ENCODE measurements at regions not wholly inside any gene's neighbourhood (a gene's known extent, or its start where the extent isn't known, plus 50 kb on each side); places are given as distances from the start of the nearest gene placed in this dataset.

DNA sequence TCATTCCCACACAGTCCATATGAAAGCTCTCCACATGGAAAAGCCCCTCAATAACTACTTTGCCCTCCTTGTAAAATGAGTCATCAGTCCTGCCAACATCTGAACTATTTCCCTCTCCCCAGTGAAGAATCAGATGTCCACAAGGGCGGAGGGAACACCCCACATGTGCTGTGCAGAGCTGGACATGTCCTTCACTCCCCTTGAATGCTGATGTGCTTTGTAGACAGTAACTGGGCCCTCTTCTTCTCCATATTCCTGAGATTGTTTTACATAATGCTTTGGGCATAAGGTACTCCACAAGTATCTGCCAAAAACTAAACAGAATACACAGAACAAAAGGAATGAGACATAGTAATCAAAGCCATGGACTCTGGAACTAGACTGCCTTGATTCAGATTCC is 879.4 kb downstream of the BCL11A start:
- no peak for DNase-seq (ENCODE audit: low spot score)

DNA sequence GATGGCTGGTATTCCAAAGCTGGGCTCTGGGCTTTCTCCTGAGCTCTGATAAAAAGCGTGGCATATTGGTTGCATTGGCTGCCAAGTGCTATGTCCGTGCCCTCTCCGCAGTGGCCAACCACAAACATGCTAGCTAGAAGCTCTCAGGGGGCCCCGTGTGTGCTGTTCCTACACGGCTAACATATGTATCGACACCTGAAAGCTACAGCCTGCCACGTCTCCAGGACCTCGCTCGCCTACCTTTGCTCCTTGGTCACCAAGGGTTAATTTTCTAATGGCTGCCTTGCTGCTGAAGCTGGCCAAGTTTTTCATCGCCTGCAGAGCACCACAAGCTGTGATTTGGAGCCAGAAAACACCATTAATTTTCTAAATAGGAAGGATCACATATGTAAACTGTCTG is 888.4 kb downstream of the BCL11A start:
- no peak for DNase-seq (ENCODE audit: low spot score)

DNA sequence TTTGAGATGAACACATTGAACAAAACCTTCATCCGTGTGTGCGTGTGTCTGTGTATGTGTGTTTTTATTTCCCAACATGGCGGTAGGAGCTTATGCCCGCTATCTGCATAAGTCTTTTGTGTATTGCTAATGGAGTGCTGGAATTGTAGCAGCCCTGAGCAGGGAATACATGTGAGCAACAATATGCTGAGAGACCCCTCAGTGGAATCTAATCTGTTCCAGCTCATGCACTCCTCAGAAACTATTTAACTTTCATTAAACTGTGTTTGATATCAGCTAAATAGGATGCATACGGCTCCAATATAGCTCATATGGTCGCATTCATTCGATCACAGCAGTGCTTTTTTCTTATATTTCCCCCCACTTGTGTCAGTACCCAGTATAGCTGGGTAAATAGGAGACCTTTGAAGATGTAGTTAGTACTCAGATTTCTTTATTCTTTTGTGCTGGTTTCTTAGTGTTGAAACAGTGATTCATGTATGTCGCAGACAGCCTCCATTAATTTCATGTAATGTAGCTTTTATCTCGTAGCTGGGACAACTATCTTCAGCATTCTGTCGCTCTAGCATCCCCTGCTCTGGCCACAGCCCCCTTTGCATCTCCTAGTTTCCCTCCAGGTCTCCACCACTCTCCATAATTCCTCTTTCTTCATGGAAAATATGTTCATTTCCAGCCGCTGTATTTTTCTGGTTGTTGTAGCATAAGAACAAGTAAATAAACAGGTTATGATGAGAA is 891.2 kb downstream of the BCL11A start:
- DNase-seq (ENCODE audit: low spot score) = no peak

DNA sequence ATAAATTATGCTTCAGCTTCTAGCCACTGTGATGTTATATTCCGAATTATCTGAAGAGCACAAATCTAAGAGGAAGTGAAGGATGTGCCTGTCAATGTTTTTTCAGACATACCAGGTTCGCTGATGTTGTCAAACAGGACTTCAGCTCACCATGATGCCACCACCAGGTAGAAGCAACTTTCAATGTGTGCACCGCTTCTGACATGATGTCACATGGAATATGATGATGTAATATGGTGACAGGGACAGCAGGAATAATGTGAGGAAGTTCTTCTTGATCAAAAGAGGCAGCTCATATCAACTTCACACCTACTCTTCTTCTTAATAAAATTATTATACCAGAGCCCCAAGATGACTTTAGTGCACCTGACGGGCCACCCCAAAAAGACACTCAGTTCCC is 893.2 kb downstream of the BCL11A start:
- DNase-seq (ENCODE audit: low spot score) = no peak

DNA sequence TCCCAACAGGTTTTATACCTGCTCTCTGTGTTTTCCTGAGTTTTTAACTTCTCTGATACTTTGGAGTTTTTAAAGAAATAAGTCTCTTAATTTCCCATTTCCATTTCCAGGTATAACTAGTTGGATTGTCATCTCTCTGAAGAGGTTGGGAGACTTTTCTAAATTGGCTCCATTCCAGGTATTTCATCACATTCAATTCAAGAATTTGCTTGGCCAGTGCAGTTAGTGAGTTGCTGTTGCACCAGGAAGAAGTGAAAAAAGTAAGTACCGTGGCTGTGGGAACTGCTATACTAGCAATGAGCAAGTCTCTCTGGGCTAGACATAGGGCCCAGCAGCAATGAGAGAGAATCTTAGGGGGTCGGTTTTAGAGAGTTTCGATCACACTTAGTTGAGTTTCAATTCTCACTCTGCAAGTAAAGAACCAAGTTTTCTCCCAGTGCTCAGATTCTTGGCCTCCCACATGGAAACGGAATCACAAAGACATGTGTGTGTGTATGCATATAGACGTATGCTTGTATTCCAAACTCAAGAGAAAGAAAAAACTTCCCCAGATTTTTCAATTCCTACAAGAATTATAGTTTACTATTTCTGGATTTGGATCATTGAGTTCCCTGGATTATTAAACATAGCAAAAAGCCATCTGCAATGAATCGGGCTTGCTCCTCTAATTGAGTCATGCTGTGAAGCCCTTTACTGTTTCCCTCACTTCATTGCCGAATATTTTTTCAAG is 894.4 kb downstream of the BCL11A start:
- DNase-seq (ENCODE audit: low spot score) = no peak

DNA sequence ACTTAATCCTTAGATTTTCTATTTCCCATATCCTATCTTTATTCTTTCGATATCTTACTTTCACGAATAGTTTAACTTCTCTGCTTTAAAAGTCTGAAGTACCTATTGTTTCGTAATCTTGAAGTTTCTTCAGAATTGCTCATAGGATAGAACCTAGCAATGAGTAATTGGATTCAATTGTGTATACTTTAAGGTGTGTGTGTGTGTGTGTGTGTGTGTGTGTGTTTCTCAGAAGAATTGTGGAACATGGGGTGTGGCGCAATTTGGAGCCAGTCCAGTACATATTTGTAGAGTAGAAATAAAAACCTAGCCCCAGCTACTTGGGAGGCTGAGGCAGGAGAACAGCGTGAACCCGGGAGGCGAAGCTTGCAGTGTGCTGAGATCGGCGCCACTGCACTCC is 897.6 kb downstream of the BCL11A start:
- no peak for DNase-seq (ENCODE audit: low spot score)

DNA sequence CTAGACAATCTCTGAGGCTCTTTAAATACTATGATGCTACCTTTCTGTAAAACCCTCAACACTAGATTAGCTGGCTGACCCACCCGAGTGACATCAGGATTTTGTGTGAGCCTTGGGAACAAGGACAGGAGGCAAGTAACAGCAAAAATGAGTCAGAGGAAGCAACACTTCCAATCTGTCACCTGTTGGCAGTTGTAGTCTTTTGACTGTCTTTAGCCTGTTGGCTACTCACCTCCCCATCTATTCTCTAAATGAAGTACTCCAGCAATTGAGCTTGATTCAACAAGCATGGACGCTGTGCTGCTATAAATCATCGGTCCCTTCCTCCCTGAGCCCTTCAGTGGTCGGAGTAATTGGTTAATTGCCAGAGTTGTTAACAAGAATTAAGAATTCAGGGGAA is 898.7 kb downstream of the BCL11A start:
- peak; percentile 0 for DNase-seq (ENCODE audit: low spot score)

DNA sequence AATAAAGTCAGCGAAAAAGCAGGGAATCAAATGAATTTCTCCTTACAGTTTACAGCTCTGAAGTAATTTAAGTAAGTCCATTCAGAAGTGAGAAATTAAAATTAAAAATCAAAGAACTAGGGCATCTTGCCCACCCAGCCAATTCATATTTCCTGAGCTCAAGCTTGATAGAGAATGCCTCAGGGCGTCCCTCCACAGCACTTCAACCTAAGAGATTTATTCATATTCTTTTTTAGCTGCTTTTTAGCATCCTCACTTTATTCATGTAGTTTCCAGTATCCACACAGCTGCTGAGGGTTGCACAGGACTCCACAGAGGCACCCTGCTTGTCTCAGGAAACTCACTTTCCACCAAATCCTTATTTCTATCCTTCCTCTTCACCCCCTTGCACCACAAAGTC is 900.3 kb downstream of the BCL11A start:
- DNase-seq (ENCODE audit: low spot score) = no peak

DNA sequence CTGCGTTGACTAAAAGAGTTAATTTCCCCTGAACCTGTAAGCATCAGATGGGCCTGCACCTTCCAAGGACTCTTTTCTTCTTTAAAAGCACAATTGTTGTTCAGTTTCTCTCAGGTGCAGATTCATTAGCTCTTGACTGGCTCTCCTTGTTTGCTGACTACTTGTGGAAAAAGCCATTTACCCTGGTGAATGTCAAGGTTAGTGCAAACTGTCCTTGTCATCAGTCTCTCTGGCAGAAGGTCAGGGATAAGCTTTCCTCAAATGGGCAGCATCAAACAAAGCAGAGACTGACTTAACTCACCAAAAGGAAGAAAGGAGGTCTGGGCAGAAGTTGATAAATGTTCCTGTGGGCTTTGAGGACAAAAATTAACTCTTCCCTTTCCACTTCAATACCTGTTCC is 922.7 kb downstream of the BCL11A start:
- no peak for DNase-seq (ENCODE audit: low spot score)

DNA sequence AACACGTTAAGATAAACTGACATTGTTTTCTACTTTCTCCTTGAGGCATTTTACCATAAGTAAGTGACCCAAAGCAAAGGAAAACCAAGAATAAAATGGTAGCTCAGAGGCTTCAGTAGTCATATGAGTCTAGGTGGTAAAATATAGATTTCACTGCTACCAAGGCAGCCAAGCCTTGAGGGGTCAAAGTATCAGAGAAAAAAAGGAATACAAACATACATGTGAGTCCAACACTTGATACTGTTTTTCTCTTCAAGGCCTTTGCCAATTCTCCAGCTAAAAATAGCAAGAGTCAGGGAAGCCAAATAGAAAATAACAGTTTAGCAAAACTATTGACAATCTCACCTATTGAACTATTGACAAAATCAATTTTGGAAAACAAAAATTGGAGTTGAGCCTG is 925.9 kb downstream of the BCL11A start:
- no peak for DNase-seq (ENCODE audit: low spot score)

DNA sequence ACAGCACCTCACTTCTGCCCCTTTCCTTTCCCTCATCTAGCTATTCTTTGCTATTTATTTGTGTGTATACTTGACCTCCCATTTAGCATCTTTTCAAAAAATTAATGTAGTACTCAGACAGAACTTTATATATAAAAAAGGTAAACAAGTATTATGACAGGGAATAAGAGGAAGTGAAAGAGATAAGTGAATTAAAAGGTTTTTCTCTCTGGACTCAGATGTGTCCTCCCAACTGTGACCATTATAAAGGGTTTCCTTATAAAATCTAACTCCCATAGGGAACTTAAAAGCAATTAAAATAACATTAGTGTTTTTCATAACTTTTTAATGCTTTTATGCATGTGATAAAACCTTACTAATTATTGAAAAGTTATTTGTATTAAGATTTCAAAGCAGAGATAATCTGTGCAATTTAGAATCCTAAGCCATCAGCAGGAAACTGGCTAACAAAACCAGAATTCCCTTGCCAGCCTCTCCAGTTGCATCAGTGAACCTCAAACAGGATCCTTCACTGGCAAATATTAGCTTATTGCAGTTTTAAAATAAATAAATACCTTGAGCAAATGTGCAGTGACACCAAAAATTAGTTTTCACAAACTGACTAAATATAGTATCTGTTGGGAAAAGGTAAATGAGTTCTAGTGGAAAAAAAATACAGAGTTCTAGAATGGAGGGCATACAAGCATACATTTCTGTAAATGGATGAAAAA is 930.7 kb downstream of the BCL11A start:
- DNase-seq (ENCODE audit: low spot score) = no peak

DNA sequence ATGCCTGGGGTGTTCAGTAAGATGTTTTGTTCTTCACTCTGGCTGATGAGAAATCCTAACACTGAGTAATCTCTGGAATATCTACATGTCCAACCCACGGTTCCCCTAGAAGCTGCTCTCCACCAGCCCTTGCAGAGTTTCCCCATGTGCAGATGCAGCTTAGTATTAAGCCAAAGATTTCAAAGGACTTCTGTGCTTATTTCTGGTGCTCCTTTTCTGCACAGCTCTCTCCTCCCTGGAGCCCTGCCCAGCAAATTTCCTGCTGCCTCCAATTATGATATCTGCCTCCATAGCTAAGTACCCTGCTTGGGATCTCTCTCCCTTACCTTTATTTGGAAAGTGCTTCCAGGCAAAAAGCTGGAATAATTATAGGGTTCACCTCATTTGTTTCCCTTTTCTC is 949.3 kb downstream of the BCL11A start:
- no peak for DNase-seq (ENCODE audit: low spot score)

DNA sequence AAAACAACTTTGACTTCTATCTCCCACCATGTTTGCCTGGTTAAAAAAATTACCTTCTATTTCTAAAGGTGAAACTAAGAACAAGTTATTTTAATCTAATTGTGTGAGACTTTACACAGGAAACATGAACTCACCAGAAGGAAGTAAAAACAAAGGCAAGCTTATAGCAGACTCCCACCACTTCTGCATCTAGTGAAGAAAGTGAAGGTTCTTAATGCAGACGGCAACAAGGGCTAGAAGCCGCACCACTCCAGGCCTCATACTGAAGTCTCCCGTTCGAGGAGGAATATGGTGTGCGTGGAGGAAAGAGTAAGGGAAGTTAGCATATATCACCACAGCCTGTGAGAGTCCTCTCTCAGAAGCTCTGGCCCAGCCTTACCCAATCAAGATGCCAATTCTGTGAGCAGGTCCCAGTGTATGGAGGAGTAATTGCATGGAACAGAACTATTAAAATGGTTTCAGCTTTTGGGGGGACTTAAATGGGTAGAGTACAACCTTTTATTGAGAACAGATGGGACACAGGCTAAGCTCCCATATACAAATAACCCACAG is 958.7 kb downstream of the BCL11A start:
- DNase-seq (ENCODE audit: low spot score) = no peak

DNA sequence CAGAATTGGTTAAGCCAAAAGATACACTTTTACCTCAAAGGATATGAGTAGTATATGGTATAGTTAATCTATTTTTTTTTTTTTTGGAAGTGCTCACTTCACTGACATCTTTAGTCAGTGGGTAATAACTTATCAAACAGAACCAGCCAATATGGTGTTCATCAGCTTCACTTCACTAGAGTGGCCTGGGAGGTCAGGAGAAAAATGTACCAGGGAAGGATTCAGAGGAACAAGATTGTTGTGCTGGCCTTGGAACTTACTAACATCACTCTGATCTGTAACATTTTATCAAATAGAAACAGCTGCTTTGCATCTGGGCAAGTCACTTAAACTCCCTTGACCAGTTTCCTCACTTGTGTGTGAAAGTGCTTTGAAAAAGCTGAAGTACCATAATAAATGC is 962.7 kb downstream of the BCL11A start:
- DNase-seq (ENCODE audit: low spot score) = no peak

DNA sequence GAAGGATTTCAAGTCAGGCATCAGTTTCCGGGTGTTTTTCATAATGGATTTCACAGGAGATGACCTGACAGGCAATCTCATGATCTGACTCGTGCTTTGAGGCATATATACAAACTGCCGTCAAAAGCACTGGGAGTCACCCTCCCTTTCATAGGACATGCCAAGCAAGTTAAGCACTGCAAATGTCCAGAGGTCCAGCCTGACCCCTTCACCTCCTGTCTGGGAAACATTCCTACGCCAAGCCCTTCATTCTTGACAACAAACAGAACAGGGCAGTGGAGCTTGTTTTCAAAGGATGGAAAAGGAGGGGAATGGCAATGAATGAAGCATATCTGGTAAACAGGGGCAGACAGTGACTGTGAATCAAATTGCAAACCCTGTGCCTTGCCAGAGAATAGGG is 963.6 kb downstream of the BCL11A start:
- no peak for DNase-seq (ENCODE audit: low spot score)

DNA sequence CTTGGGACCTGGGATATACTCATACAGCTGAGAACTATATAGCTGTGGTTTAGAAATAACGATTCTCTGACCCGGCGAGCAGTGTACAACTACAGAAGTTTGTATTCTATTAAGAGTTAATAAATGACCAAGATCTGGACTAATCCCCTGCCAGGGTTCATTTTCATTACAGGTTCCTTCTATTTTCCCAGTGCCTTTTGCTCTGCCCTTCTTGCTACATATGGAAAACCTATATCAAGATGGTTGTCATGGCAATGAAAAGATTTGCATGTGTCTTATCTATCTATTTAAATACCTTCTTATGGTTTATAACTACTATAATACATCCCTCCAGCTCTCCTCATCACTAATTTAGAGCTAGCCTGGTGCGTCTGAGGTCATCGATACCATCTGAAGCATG is 965.2 kb downstream of the BCL11A start:
- no peak for DNase-seq (ENCODE audit: low spot score)

DNA sequence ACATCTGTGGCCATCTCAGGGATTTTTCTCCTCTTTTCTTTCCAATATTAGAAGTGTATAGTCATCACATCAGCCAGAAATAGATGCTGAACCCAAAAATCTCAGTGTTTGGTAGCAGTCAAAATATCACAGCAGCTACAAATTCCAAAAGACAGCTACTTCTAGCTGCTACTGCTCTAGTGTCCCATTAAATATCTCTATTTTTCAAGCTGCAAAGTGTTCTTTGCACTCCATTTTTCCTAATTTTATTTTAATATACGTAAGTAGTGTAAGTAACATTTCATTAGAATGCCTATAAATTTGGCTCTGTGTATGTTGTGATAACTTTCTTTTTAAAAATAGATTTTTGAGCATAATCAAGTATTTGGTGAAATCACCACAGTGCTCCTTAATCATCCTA is 967.3 kb downstream of the BCL11A start:
- no peak for DNase-seq (ENCODE audit: low spot score)

DNA sequence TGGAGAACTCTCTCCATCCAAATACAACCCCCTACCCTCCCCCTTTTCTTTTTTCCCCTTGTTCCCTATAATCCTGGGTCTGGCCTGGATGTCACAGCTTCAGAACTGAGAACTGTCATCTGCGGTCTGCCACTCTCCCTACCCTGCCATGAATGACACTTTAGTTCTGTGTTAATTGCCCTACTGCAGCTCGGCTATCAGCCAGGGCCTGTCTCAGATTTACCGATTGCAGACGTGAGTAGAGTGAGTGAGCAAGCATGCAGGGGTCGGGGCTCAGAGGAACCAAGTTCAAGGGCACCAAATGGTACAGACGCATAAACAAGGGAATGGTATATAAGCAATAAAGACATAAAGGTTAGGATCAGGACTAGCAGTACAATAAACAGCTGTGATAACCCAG is 967.8 kb downstream of the BCL11A start:
- no peak for DNase-seq (ENCODE audit: low spot score)

DNA sequence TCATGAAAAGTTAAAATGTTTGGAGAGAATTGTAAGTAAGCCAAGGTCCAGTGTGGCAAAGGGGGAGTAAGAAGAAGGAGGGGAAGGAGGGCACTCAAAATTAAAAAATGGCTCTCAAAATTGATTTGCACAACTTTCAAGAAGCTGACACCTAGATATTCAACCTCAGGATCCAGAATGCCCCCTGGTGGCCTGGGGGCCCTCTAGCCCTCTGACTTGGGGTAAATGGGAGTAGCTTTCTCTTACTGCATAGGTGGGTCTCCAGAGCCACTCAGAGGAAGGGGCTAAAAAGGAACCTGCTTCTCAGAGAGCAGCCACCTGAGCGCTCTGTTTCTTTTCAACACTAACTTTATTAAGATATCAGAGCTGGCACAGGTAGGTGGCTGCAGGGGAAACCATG is 968.5 kb downstream of the BCL11A start:
- peak; percentile 16 for DNase-seq (ENCODE audit: low spot score)

DNA sequence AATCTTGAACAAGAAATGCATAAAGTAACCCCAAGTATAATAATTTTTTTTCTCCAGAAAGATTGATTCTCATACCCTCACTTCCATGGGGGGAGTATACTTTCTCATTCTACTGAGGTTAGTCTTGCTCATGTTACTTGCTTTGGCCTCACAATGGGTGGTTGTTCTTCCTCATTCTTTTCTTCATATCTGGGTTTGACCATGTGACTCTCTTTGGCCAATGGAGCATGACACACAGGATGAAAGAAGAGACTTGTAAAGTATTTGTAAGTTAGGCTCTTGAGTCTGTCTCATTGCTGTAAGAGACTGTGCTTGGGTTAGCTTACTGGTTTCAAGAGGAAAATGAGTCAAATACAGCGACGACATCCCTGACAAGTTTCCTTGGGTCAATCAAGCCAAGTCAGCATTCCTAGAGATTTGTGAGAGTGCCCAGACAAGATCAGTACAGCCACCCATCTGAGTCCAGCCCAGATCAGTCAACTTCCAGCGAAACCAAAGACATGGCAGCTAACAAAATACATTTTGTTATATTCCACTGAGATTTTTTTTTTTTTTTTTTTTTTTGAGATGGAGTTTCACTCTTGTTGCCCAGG is 970.2 kb downstream of the BCL11A start:
- no peak for DNase-seq (ENCODE audit: low spot score)

DNA sequence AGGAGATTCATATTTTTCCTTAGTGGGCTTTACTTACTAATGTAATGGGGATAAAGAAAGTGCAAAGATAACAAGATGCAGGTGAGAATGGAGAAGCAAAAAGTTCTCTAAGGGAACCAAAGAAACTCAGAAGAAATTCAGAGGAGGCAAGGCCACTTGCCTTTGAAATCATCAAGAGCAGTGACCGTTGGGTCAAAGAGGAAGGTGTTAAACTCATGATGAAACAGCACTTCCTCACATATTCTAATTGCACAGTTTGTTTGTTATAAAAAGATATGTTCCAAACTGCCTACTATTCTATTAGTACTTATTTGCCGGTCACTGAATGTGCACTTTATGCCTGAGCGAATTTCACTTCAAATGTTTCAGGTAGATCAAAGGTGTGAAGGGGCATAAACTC is 975.1 kb downstream of the BCL11A start:
- no peak for DNase-seq (ENCODE audit: low spot score)

DNA sequence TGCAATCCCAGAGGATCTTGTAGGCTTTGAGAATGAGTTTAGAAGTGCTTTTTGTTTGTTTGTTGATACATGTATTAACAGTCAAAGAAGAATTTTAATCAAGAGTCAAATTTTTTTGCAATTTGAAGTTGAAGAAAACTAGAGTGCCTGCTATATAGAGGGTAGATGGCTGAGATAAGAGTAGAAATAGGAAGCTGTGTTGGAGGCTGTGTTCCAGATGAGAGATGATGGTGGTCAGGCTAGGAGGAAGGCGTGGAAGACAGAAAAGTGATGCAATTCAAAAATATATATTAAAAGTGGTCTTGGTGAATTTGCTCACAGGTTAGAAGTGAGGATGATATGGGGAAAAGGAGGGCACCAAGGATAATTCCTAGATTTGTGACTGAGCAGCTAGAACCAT is 978.3 kb downstream of the BCL11A start:
- DNase-seq (ENCODE audit: low spot score) = no peak

DNA sequence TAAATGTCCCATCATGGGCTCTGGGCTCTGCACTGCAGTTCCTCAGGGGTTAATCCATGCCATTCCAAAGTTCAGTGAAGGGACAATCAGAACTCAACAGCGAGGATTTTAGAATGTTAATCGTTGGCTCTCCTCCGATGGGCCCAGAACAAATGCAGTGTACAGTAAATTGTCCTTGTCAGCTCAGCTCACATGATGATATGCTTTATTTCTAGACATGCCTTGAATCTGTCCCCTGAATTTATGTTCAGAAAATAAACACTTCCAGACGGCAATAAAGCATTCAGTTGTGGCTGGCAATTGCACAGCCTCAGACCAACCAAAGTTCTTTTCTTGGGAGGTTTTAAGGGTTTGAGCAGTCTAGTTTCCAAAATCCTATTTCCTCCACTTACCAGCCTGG is 981.2 kb downstream of the BCL11A start:
- DNase-seq (ENCODE audit: low spot score) = no peak

All from RKO (cell line).